ENCODE measurements at regions not wholly inside any gene's neighbourhood (a gene's known extent, or its start where the extent isn't known, plus 50 kb on each side); places are given as distances from the start of the nearest gene placed in this dataset.

DNA sequence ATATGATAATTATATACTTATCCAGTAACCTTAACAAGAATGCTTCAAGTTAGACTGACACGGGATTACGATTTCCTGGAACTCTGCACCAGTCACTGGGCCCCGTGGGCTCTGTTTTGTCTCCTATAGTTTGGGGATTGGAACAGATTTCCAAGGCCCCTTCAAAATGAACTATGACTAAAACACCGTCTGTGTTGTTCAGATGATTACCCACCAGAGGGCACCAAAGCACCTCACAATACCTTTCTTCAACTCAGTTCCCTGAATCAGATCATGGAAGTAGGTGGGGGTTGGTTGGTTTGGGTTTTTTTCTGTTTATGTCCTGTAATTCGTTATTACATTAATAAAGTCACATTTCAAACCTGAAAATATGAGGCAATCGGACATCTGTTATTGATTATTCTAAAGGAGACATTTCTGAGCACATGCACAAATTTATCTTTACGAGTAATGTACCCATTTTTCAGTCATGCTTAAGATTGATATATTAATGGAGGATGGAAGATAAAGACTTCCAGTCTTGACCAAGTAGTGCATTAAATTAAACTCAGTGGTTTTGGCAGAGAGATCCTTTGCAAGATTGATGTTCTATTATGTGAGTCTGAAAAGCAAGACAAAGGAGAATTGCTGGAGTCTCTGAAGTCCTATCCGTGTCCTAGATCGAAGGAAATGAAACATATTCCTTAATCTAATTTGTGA is 112.0 kb upstream of the COL21A1 start:
- no peak overlapping the region for H3K4me3 ChIP-seq (ENCODE audit: low read length)
- no peak overlapping the region for H3K4me3 Mint-ChIP-seq
- H3K4me1 Mint-ChIP-seq = no peaks in the 10 kb centered on the region
- H3K9me3 ChIP-seq (ENCODE audit: low read length) = no peaks in the 10 kb centered on the region
- DNase-seq = peak in 3 of 5 donors; percentile 8 to 47 (median 27)
- H3K27me3 Mint-ChIP-seq = no peaks in the 10 kb centered on the region
- no peaks in the 10 kb centered on the region for H3K27me3 ChIP-seq (ENCODE audit: insufficient read depth, low read length, poor library complexity, severe bottlenecking)
- no peak overlapping the region for H3K27ac ChIP-seq (ENCODE audit: low read depth, low read length)
- no peaks in the 10 kb centered on the region for H3K4me1 ChIP-seq (ENCODE audit: insufficient read depth, low read length)
- H3K27ac Mint-ChIP-seq = no peak overlapping the region
- ChIA-PET POLR2A (no interaction called here), CTCF (no interaction called here)
- H3K36me3 Mint-ChIP-seq = no peaks in the 10 kb centered on the region
- H3K36me3 ChIP-seq (ENCODE audit: insufficient read depth, low read length) = no peaks in the 10 kb centered on the region
- H3K9me3 Mint-ChIP-seq = no peaks in the 10 kb centered on the region

DNA sequence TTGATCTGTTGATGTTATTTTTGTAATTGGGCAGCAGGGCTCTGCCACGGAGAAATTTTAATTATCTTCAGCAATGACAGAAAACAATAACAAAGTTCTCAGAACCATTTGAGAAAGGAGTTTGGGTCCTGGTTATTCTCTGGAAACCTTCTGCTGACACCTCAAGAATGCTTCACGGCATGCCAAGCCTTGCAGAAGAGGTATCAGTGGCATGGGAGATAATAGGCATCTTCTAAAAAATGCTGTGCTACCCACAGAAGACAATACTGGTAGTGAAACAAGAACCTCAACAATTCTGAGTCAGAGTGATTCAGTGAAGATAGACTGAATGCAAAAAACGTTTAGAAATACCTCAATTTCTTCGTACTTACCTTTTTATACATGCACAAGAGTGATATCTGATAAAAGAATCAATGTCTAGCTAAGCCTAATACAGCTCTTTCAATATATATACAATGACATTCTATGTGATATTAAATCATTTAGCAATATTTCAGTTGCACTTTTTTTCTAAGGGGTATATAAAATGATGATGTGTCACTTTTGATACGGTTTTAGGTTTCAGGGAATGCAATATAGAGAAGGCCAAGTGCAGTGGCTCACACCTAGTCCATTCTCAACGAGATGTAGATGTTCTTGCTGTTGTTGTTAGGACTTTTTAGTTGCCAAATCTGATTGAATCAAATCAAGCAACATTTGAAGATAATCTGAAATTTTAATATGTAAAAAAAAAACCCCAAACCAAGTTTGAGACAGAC is 110.4 kb upstream of the COL21A1 start:
- peaks cover 0 to 2% (median 0%) of the 10 kb centered on the region in 5 donors for H3K9me3 Mint-ChIP-seq
- H3K4me3 ChIP-seq (ENCODE audit: low read length) = no peak overlapping the region
- H3K4me1 Mint-ChIP-seq = no peaks in the 10 kb centered on the region
- H3K27ac ChIP-seq (ENCODE audit: low read depth, low read length) = no peak overlapping the region
- H3K9me3 ChIP-seq (ENCODE audit: low read length) = no peaks in the 10 kb centered on the region
- H3K27me3 ChIP-seq (ENCODE audit: insufficient read depth, low read length, poor library complexity, severe bottlenecking) = no peaks in the 10 kb centered on the region
- no peak overlapping the region for H3K4me3 Mint-ChIP-seq
- CTCF ChIA-PET = no interaction called here
- H3K36me3 Mint-ChIP-seq = no peaks in the 10 kb centered on the region
- no peaks in the 10 kb centered on the region for H3K27me3 Mint-ChIP-seq
- DNase-seq = no peak
- POLR2A ChIA-PET = no interaction called here
- H3K4me1 ChIP-seq (ENCODE audit: insufficient read depth, low read length) = no peaks in the 10 kb centered on the region
- H3K36me3 ChIP-seq (ENCODE audit: insufficient read depth, low read length) = no peaks in the 10 kb centered on the region
- H3K27ac Mint-ChIP-seq = no peak overlapping the region

DNA sequence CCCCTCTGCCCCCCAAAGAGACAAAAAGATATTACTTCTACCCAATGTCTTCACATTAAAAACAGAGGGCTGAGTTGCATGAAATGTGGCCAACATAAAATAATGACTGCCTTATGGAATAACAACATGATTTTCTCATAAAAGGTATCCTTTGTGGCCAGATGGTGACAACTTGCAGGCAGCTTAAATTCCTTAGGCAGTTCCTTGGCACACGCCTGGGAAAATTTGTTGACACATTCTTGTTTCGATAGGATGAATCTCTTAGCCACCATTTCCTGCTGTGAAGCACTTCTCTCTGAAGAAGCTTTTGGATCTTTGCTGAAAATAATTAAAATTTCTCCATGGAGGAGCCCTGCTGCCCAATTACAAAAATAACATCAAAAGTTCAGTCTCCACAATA is 109.0 kb upstream of the COL21A1 start:
- ChIA-PET POLR2A (interaction anchor here (0.9 kb wide), 1 partner anchor 239 kb away, joined by 3 read pairs; no protein-coding TSS in a partner anchor), CTCF (interaction anchor here (0.8 kb wide), 1 partner anchor 8 kb away, joined by 3 read pairs; no protein-coding TSS in a partner anchor)
- Mint-ChIP-seq H3K9me3 (peaks cover 0 to 2% (median 0%) of the 10 kb centered on the region in 5 donors), H3K4me1 (no peaks in the 10 kb centered on the region), H3K27me3 (no peaks in the 10 kb centered on the region), H3K36me3 (no peaks in the 10 kb centered on the region), H3K4me3 (no peak overlapping the region), H3K27ac (no peak overlapping the region)
- H3K27ac ChIP-seq (ENCODE audit: low read depth, low read length) = no peak overlapping the region
- DNase-seq = no peak
- no peak overlapping the region for H3K4me3 ChIP-seq (ENCODE audit: low read length)
- H3K4me1 ChIP-seq (ENCODE audit: insufficient read depth, low read length) = no peaks in the 10 kb centered on the region
- no peaks in the 10 kb centered on the region for H3K9me3 ChIP-seq (ENCODE audit: low read length)
- no peaks in the 10 kb centered on the region for H3K36me3 ChIP-seq (ENCODE audit: insufficient read depth, low read length)
- no peaks in the 10 kb centered on the region for H3K27me3 ChIP-seq (ENCODE audit: insufficient read depth, low read length, poor library complexity, severe bottlenecking)

DNA sequence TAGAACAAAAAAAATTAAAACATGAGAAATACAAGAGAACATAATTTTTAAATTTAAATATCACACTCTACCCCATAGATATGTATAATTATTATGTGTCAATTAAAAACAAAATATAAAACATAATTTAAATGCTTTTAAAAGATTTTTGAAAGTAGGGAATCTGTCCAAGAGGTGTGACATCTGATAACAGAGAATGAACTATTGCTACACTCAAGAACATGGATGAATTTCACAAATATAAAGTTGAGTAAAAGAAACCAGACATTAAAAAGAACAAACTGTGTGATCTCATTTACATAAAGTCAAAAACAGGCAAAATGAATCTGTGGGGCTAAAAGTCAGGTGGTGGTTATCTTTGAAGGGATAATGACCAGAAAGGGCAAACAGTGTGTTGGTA is 106.5 kb upstream of the COL21A1 start:
- Histone ChIP-seq H3K4me1 (ENCODE audit: insufficient read depth, low read length) (no peaks in the 10 kb centered on the region), H3K4me3 (ENCODE audit: low read length) (no peak overlapping the region), H3K27ac (ENCODE audit: low read depth, low read length) (no peak overlapping the region), H3K9me3 (ENCODE audit: low read length) (no peaks in the 10 kb centered on the region), H3K27me3 (ENCODE audit: insufficient read depth, low read length, poor library complexity, severe bottlenecking) (no peaks in the 10 kb centered on the region), H3K36me3 (ENCODE audit: insufficient read depth, low read length) (no peaks in the 10 kb centered on the region)
- no peaks in the 10 kb centered on the region for H3K27me3 Mint-ChIP-seq
- ChIA-PET CTCF (no interaction called here), POLR2A (no interaction called here)
- H3K9me3 Mint-ChIP-seq = peaks cover 0 to 2% (median 0%) of the 10 kb centered on the region in 5 donors
- no peaks in the 10 kb centered on the region for H3K4me1 Mint-ChIP-seq
- no peak overlapping the region for H3K27ac Mint-ChIP-seq
- no peaks in the 10 kb centered on the region for H3K36me3 Mint-ChIP-seq
- DNase-seq = no peak
- no peak overlapping the region for H3K4me3 Mint-ChIP-seq

DNA sequence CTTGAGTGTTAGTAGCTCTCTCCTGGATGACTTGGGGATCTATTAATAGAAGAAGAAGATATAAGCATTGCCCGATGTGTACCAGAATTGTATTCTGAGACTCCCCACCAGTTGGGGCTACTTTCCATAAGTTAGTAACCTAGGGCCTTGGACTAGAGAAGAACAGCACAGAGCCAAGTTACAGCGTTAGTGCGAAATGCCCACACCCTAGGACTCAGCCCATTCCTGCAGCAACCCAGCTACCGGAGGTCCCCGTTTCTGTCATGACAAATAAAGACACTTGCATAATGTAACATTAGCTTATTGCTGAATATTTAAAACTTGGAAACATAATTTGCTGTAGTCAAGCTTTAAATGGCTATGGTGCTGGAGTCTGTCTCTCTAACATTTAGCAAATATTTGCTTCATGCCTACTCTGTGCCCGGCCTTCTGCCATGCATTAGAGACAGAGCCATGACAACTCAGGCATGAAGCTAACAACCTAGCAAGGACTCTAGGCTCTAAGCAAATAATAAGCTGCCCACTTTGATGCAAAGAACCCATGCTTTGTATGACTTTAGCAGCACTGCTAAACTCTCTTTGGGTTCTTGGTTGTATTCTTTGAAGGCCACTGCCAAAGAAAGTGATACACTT is 103.4 kb upstream of the COL21A1 start:
- no peak overlapping the region for H3K4me3 ChIP-seq (ENCODE audit: low read length)
- no peak for DNase-seq
- no peaks in the 10 kb centered on the region for H3K9me3 ChIP-seq (ENCODE audit: low read length)
- H3K36me3 ChIP-seq (ENCODE audit: insufficient read depth, low read length) = no peaks in the 10 kb centered on the region
- H3K4me1 Mint-ChIP-seq = no peaks in the 10 kb centered on the region
- no peak overlapping the region for H3K4me3 Mint-ChIP-seq
- H3K4me1 ChIP-seq (ENCODE audit: insufficient read depth, low read length) = no peaks in the 10 kb centered on the region
- no peaks in the 10 kb centered on the region for H3K27me3 ChIP-seq (ENCODE audit: insufficient read depth, low read length, poor library complexity, severe bottlenecking)
- no peak overlapping the region for H3K27ac Mint-ChIP-seq
- CTCF ChIA-PET = no interaction called here
- H3K36me3 Mint-ChIP-seq = no peaks in the 10 kb centered on the region
- peaks cover 0 to 3% of the 10 kb centered on the region in 2 donors for H3K27me3 Mint-ChIP-seq
- no peak overlapping the region for H3K27ac ChIP-seq (ENCODE audit: low read depth, low read length)
- peaks cover 0 to 2% (median 0%) of the 10 kb centered on the region in 5 donors for H3K9me3 Mint-ChIP-seq
- POLR2A ChIA-PET = no interaction called here

DNA sequence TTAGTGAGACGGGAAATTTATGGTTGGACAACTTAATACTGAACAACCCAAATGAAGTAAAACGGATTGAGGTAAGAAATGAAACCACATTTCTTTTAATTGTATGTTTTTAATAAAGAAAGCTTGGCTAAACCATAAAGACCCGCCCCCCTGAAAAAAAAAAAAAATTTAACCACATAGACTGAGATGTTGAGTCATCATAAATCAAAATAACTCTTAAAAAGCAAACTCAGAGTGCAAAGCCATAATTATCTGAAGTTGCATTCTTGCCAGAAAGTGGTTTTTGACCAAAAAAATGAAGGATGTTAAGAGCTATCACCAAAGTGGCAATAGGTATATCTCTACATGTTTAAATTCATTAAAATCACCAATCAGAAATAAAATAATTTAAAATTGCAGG is 101.8 kb upstream of the COL21A1 start:
- peaks cover 0 to 3% of the 10 kb centered on the region in 2 donors for H3K27me3 Mint-ChIP-seq
- H3K9me3 Mint-ChIP-seq = peaks cover 0 to 2% (median 0%) of the 10 kb centered on the region in 5 donors
- Histone ChIP-seq H3K27ac (ENCODE audit: low read depth, low read length) (no peak overlapping the region), H3K4me3 (ENCODE audit: low read length) (no peak overlapping the region), H3K36me3 (ENCODE audit: insufficient read depth, low read length) (no peaks in the 10 kb centered on the region), H3K27me3 (ENCODE audit: insufficient read depth, low read length, poor library complexity, severe bottlenecking) (no peaks in the 10 kb centered on the region), H3K4me1 (ENCODE audit: insufficient read depth, low read length) (no peaks in the 10 kb centered on the region), H3K9me3 (ENCODE audit: low read length) (no peaks in the 10 kb centered on the region)
- ChIA-PET CTCF (interaction anchor here (1.3 kb wide), 1 partner anchor 21 kb away, joined by 4 read pairs; no protein-coding TSS in a partner anchor), POLR2A (no interaction called here)
- no peaks in the 10 kb centered on the region for H3K36me3 Mint-ChIP-seq
- H3K4me3 Mint-ChIP-seq = no peak overlapping the region
- H3K4me1 Mint-ChIP-seq = no peaks in the 10 kb centered on the region
- no peak overlapping the region for H3K27ac Mint-ChIP-seq
- DNase-seq = no peak

DNA sequence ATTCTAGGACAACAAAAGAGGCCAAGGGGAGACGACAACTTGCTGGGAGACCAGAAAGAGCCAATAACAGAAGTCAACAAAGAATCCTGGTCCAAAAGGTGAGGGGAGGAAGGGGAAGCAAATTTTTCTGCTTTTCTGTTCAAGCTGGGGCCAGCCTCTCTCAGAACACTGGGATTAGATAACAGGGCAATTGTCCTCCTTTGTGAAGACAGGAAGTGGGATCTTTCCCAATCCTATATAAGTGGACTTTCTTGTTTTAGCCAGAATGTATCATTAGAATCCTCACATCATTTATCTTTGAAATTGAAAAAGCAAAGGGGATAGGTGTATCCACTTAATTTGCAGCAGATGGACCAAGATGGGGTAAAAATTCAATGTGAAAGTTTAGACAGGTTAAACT is 101.2 kb upstream of the COL21A1 start:
- H3K27ac Mint-ChIP-seq = no peak overlapping the region
- Histone ChIP-seq H3K27me3 (ENCODE audit: insufficient read depth, low read length, poor library complexity, severe bottlenecking) (no peaks in the 10 kb centered on the region), H3K27ac (ENCODE audit: low read depth, low read length) (no peak overlapping the region), H3K4me3 (ENCODE audit: low read length) (no peak overlapping the region), H3K9me3 (ENCODE audit: low read length) (no peaks in the 10 kb centered on the region), H3K36me3 (ENCODE audit: insufficient read depth, low read length) (no peaks in the 10 kb centered on the region), H3K4me1 (ENCODE audit: insufficient read depth, low read length) (no peaks in the 10 kb centered on the region)
- no peaks in the 10 kb centered on the region for H3K4me1 Mint-ChIP-seq
- ChIA-PET POLR2A (no interaction called here), CTCF (interaction anchor here (1.1 kb wide), 1 partner anchor 8 kb away, joined by 3 read pairs; no protein-coding TSS in a partner anchor)
- H3K27me3 Mint-ChIP-seq = peaks cover 0 to 3% of the 10 kb centered on the region in 2 donors
- no peak for DNase-seq
- H3K36me3 Mint-ChIP-seq = no peaks in the 10 kb centered on the region
- H3K4me3 Mint-ChIP-seq = no peak overlapping the region
- H3K9me3 Mint-ChIP-seq = peaks cover 0 to 1% (median 0%) of the 10 kb centered on the region in 5 donors

DNA sequence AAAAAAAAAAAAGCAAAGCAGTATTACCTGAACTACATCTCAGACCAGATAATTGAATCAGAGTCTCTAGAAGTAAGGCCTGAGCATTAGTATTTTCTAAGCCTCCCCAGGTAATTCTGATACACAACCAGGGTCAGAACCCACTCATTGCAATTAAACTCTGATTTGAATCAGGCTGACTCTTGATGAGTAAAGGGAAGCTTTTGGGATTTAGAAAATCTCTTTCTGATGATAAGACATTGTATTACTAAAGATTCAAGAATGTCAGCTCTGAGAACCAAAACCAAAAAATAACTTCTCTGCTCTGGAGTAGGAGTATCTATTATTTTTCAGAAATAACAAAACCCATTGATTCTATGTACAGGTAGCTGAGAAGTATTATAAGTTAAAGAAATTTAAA is 100.1 kb upstream of the COL21A1 start:
- Histone ChIP-seq H3K9me3 (ENCODE audit: low read length) (no peaks in the 10 kb centered on the region), H3K36me3 (ENCODE audit: insufficient read depth, low read length) (no peaks in the 10 kb centered on the region), H3K27ac (ENCODE audit: low read depth, low read length) (no peak overlapping the region), H3K27me3 (ENCODE audit: insufficient read depth, low read length, poor library complexity, severe bottlenecking) (no peaks in the 10 kb centered on the region), H3K4me3 (ENCODE audit: low read length) (no peak overlapping the region), H3K4me1 (ENCODE audit: insufficient read depth, low read length) (no peaks in the 10 kb centered on the region)
- Mint-ChIP-seq H3K36me3 (no peaks in the 10 kb centered on the region), H3K27ac (no peak overlapping the region), H3K4me1 (no peaks in the 10 kb centered on the region), H3K27me3 (peaks cover 0 to 3% of the 10 kb centered on the region in 2 donors), H3K9me3 (no peaks in the 10 kb centered on the region), H3K4me3 (no peak overlapping the region)
- POLR2A ChIA-PET = no interaction called here
- DNase-seq = no peak
- CTCF ChIA-PET = interaction anchor here (1.1 kb wide), 1 partner anchor 9 kb away, joined by 3 read pairs; no protein-coding TSS in a partner anchor

Data from CD8-positive, alpha-beta memory T cell (primary cell).